Amniotic epithelial cell (primary cell): ENCODE measurements at regions not wholly inside any gene's neighbourhood (a gene's known extent, or its start where the extent isn't known, plus 50 kb on each side); places are given as distances from the start of the nearest gene placed in this dataset.
"Not testable (repeated sequence)": the region's sequence is repeated elsewhere in the genome, so short reads cannot be mapped to it uniquely, and the experiment has no call there.

ENCODE experiments used
- DNase-seq: peaks from one replicate; pipeline ENCODE4 v3.0.0-alpha.2; 2010; ENCODE audit warnings: low read depth

DNA sequence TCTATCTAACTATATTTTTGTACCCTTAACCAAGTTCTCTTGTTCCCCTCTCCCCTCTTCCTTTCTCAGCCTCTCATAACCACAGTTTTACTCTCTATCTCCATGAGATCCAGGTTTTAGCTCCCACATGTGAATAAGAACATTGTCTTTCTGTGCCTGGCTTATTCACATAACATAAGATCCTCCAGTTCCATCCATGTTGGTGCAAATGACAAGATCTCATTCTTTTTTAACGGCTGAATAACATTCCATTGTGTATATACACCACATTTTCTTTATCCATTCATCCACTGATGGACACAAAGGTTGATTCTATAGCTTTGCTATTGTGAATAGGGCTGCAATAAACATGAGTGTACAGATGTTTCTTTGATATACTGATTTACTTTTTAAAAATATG, 83.9 kb upstream of the TMEM178A start:
- DNase-seq = no peak

DNA sequence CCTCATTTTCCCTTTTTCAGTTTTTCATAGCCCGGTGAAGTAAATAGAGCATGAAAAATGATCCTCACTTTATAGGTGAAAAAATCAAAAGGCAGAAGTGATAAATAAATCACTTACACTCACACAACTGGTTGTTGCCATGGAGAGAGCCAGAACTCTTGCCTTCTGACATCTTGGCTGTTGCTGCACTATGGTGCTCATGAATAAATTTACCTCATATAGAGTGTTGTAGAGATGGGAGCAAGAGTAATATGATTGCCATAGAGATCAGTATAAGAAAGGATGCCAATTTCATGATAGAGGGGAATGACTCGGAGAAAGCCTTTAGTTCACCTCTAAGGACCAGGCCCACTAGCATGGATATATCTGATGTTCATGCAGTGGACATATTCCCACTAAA, 82.5 kb upstream of the TMEM178A start:
- no peak for DNase-seq

DNA sequence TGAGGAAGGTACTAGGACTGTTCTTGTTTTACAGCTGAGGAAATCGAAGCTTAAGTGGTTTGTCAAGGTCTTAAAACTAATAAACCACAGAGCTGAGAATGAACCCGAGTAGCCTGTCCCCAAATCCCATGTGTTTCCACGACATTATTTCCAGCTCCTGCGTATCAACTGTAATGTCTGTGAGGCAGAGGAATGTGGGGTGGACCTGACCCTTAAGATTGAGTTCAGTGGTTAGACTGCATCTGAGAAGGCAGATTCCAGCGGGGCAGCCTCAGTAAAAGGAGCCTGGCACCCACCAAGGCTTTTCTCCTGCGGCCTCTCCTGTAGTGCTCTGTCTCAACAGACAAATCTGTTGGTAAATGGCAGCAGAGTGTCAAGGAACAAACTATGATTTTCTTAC, 81.9 kb upstream of the TMEM178A start:
- DNase-seq = peak; percentile 31

GRCh38 chr2:39584283-39584965, 81.3 kb upstream of the TMEM178A start:
- peak; percentile 86 for DNase-seq

- not testable (repeated sequence) for DNase-seq
These were observed 80.2 kb upstream of the TMEM178A start for GRCh38 chr2:39585531-39585930.

DNA sequence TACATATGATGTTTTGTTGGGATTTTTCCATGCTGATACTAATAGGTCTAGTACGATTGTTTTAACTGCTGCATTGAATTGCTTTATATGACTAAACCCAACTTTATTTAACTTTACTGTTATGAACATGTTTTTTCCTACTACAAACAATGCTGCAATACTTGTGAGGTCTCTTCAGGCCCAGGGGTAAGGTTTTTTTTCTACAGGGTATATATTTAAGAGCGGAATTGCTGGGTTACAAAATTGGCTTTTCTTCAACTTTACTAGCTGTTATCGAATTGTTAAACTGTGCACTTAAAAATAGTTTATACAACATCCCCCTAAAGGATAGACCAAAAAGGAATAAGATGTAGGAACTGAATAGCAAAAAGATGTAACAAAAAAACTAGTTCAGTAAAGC, 78.5 kb upstream of the TMEM178A start:
- DNase-seq = no peak

DNA sequence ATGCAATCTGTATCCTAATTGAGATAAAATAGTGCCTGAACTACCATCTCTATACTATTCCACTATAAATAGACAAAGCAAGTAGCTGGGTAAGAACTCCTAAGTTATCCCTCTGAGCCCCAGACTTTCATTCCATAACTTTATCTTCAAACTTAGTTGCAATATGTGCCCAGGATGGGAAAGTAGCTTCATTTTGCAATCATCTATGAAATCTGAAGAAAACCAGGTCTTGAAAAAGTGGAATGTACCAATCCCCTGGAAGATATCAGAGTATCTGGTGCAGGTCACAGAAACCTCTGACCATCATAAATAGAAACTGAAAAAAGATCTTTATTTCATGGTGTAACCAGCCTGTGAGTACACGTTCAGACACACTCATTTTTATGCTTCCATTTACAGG, 78.1 kb upstream of the TMEM178A start:
- peak; percentile 87 for DNase-seq

GRCh38 chr2:39593439-39594393, 72.0 kb upstream of the TMEM178A start:
- DNase-seq = peak; percentile 90

DNA sequence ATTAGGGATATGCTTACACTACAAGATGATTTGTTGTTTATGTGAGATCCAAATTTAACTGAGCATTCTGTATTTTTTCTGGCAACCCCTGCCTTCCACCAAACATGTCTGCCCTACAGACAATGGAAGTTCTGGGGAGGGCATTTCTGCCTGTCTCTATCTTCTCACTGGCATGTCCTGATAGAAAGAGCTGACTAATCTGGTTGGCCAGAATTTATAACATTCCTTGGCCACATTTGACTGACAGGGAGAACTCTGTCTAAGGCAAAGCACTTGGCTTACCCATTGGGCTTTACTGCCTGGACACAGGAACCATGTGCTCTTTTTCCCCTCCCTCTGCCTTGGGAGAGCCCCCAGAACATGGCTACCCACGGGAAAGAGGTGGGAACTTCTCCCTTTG, 70.6 kb upstream of the TMEM178A start:
- DNase-seq = no peak

DNA sequence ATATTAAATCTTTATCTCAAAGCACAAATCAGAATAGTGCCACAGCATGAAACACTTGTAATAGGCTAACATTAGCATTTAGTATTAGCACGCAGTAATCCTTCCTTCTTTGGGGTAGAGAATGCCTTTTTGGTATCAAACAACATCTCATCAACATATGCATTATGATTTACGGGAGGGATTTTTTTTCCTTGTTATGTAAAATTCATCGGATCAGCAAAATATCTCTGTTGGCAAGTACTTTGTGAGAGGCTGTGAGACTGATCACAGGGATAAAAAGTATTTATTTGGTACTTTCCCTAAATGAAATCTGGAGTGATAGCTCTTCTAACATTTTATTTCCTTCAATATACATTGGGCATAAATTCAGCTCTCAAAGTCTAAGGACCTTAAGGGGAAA, 68.4 kb upstream of the TMEM178A start:
- DNase-seq = no peak

- no peak for DNase-seq
These were observed 63.1 kb upstream of the TMEM178A start for GRCh38 chr2:39602616-39603015.

DNA sequence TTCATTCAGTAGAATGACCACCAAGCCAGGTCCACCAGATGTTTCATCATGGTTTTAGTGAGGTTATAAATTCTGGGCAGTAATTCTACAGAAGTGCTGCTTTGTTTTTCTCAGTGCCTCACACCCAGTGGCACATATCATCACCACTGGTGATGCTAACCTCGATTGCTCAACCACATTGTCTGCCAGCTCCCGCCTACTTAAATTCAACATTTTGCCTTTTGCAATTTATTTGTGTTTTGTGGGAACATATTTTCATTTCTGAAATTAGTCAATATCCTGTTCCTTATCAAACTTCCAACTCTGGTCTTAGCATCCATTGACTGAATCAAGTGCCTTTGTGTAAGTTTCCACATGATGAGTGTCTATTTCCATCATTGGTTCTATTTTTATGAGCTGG, 62.3 kb upstream of the TMEM178A start:
- DNase-seq = peak; percentile 93

DNA sequence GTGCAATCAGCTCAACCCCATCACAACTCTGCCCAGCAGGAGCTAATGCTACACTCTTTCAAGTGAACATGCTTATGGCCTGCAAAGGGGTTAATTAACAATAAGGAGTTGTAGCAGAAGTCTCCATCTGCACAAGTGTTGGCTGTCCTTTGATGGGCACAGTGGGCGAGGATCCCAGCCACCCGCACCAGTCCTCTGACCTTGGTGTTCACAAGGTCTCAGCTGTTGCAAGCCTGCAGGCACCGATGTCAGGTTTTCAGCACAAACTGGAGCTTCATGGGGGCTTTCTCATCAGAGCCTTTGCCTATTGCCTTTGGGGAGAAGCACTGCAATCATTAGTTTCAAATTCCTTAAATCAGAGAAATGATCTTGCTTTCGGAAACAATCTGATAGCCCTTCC, 60.9 kb upstream of the TMEM178A start:
- no peak for DNase-seq

DNA sequence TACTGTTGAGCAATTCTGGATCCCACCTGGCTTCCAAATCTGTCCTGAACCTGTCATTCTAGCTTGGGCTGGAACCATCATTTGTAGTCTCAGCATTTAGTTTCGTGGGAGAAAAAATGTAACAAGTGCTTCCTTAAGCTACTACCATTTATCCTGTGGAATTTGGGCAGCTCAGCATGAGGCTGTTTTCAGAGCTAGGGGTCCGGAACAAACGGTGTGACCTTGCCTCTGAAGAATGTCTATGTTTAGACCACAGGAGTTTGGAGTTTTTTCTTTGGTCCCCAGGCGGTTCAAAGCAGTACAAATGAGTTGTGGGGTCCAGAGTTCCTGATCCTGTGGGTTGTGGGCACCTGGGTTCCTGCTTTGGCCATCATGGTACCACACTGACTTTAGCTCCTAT, 59.1 kb upstream of the TMEM178A start:
- no peak for DNase-seq

DNA sequence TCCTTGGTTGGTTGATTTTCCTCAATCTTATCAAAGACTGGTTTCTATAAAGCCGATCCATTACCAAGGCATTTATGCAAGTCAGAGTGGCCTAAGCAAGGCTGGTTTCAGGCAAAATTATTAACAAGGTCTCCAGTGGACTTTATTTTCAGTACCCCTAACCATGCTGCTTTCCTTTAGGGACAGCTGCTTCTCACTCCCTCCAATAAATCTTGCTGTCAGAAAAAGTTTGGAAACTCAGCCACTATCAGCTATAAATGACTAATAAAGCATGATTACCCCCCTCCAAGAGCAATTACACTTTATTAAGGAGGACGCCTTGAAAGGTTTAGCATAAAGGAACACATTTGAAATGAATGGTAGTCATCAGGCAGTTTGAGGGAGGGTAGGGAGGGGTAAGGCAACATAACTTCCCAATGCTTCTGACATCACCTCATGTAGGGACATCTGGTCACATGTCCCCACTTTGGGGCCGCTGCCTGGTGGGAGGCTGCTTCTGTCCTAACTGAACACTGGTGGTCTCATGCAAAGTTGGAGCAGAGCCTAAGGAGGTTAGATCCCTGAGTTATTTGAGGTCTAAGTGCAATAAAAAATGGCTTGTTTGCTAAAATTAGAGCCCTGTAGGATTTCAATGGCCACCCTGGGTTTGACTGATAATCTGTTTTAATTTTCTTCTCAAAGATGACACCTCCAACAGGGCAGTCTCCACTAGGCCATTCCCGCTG, 58.0 kb upstream of the TMEM178A start:
- DNase-seq = no peak

DNA sequence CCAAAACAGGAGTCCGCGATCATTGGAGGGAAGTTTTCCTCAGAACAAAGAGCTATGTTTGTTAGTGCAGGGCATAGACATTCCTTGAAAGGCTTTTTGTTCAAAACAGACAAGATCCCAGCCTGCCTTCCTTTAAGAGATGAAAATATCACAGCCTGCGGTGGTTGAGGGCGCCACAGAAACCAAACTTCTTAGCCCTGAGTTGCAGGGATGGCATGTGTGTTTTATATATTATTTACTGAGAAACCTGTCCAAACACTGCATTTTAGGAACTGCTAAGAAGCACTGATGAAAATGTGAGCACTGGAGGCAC, 57.5 kb upstream of the TMEM178A start:
- no peak for DNase-seq

DNA sequence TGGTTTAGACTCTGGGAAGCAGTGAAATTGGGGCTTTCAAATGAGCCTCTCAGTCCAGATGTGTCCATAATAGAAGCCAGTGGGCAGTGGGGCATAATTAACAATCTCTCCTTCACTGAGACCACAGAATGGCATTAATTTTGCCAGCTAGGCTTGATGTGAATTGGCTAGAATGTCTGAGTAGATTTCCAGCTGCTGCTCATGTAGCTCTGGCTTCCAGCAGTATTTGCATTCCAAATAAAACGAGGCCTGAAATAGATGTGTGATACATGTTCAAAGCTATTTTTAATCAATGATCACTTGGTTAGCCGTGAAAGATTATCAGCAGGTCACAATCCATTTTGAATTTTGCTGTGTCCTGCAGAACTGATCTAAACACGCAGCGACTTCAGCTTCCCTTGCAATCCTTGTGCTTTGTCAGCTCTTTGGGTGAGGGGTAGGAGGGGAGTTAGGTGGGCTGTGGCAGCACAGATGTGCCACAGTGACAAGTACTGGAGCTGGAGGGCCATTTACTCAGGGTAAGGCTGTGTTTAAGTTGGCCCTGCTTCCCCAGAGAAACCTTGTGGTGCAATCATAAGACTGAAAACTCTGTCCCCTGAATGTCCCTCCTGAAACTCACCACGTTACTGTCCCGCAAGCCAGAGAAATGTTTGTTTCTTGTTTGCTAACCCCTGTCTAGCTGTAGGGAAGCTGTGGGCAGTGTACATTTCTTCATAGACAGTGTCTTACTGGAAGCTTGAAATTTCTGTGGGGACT, 56.9 kb upstream of the TMEM178A start:
- no peak for DNase-seq

DNA sequence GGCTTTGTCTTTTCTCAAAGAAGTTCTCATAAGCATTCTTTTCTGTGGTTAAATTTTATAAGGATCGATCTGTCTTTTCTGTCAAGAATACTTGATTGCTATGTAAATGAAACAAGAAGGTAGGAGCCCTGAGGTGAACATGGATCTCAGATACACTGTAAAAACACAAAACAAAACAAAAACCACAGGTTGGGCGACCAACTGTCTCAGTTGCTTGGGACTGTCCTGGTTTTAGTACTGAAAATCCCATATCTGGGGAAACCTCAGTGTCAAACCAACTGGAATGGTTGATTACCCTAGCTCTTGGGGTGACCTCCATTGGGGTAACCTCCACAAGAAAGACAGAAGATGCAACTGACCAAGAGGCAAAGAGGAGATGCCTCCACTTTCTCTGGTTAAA, 55.8 kb upstream of the TMEM178A start:
- DNase-seq = no peak

GRCh38 chr2:39615675-39616074, 50.0 kb upstream of the TMEM178A start:
- DNase-seq = no peak
